ENCODE measurements at regions not wholly inside any gene's neighbourhood (a gene's known extent, or its start where the extent isn't known, plus 50 kb on each side); places are given as distances from the start of the nearest gene placed in this dataset.
A peak's percentile ranks its signal among the peaks of the same experiment; 100 is the strongest.

GRCh38 chr13:99436686-99437416, 64.4 kb upstream of the TM9SF2 start:
- DNase-seq (ENCODE audit: low read depth): peak; percentile 59

GRCh38 chr13:99439048-99439447, 62.2 kb upstream of the TM9SF2 start:
- no peak overlapping the region for H3K4me3 ChIP-seq (ENCODE audit: low read depth, low read length)
- DNase-seq (ENCODE audit: low read depth): no peak

More at GRCh38 chr13:99436686-99437416, 64.4 kb upstream of the TM9SF2 start:
- no peak overlapping the region for H3K4me3 ChIP-seq (ENCODE audit: low read depth, low read length)

- H3K4me3 ChIP-seq (ENCODE audit: low read depth, low read length): no peak overlapping the region
- no peak for DNase-seq (ENCODE audit: low read depth)
Observed at GRCh38 chr13:99439850-99440604, 61.2 kb upstream of the TM9SF2 start.

GRCh38 chr13:99442273-99442895, 58.9 kb upstream of the TM9SF2 start:
- no peak overlapping the region for H3K4me3 ChIP-seq (ENCODE audit: low read depth, low read length)
- DNase-seq (ENCODE audit: low read depth): no peak

GRCh38 chr13:99446242-99446641, 55.0 kb upstream of the TM9SF2 start:
- no peak overlapping the region for H3K4me3 ChIP-seq (ENCODE audit: low read depth, low read length)
- no peak for DNase-seq (ENCODE audit: low read depth)

GRCh38 chr13:99448546-99448945, 52.7 kb upstream of the TM9SF2 start:
- DNase-seq (ENCODE audit: low read depth): no peak
- no peak overlapping the region for H3K4me3 ChIP-seq (ENCODE audit: low read depth, low read length)

GRCh38 chr13:99450416-99450815, 50.9 kb upstream of the TM9SF2 start:
- DNase-seq (ENCODE audit: low read depth): no peak
- H3K4me3 ChIP-seq (ENCODE audit: low read depth, low read length): no peak overlapping the region
